ENCODE measurements at regions not wholly inside any gene's neighbourhood (a gene's known extent, or its start where the extent isn't known, plus 50 kb on each side); places are given as distances from the start of the nearest gene placed in this dataset.

DNA sequence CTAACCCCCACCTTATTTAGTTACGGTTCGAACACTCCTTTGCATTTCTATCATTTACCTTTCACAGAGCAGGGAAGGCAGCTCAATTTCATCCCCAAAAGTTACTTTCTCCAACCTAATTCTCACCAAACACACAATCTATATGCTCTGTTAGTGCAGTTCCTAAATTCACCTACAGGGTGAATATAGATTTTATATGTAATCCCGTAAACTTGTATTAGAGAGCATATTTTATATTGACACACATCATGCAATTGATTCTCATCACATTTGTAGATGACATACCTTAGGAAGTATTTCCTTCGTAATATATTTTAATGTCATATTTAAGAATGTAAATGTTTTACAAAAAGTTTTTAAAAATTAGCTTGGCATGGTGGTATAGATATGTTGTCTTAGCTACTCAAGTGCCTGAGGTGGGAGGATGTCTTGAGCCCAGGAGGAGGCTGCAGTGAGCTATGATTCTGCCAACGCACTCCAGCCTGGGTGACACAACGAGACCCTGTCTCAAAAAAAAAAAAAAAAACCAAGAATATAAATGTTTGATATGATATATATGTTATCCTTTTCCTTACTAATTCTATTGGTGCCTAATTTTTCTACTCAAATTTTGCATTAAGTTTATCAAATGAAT lies 57.3 kb upstream of the TNFRSF19 start:
- Histone ChIP-seq H3K4me3 (ENCODE audit: low read depth, low read length) (no peak overlapping the region), H3K27ac (no peak overlapping the region), H3K9me3 (ENCODE audit: severe bottlenecking) (no peaks in the 10 kb centered on the region), H3K36me3 (no peaks in the 10 kb centered on the region), H3K27me3 (ENCODE audit: insufficient read depth, low read depth, severe bottlenecking) (no peaks in the 10 kb centered on the region)
- TF ChIP-seq, protein P1, sequence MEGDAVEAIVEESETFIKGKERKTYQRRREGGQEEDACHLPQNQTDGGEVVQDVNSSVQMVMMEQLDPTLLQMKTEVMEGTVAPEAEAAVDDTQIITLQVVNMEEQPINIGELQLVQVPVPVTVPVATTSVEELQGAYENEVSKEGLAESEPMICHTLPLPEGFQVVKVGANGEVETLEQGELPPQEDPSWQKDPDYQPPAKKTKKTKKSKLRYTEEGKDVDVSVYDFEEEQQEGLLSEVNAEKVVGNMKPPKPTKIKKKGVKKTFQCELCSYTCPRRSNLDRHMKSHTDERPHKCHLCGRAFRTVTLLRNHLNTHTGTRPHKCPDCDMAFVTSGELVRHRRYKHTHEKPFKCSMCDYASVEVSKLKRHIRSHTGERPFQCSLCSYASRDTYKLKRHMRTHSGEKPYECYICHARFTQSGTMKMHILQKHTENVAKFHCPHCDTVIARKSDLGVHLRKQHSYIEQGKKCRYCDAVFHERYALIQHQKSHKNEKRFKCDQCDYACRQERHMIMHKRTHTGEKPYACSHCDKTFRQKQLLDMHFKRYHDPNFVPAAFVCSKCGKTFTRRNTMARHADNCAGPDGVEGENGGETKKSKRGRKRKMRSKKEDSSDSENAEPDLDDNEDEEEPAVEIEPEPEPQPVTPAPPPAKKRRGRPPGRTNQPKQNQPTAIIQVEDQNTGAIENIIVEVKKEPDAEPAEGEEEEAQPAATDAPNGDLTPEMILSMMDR (IDR thresholded peaks at IDR 0.05; ENCODE audit: low read depth, low read length): no peak
- no peak for DNase-seq

DNA sequence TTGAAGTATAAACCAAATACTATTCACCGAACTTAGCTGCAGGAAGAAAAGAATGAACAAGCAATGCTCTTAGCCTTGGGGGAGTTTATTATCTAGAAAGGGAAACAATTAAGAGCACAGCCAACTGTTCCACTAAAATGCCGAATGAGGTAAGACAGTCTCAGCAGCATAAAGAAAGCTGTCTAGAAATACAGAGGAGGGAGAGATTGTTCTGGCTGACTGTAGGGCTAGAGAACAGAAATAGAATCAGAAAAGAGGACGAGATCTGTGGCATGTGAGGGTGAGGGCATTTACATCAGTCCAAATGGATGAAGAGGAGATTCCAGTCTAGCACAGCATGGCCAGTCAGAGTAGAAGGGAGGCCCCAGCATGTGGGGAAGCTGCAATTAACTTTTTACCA lies 56.8 kb upstream of the TNFRSF19 start:
- no peaks in the 10 kb centered on the region for H3K9me3 ChIP-seq (ENCODE audit: severe bottlenecking)

DNA sequence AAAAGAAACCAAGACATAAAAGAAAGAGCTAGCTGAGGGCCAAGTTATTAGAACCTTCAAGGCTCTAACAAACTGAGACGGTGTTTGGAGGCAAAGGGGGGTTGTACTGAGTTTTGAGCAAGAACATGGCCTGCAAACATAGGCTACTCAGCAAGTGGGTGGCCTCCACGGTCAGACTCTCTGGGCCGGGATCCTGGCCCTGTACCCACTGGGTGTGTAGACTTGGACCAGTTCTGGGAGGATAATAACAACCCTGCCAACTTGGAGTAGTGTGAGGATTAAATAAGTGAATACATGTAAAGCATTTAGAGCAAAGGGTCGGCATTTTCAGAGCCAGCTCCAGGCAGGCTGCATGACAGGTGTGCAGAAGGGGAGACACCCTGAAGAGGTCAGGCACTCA lies 56.1 kb upstream of the TNFRSF19 start:
- TF ChIP-seq, protein P1 (IDR thresholded peaks at IDR 0.05; ENCODE audit: low read depth, low read length): no peak
- Histone ChIP-seq H3K27ac (no peak overlapping the region), H3K4me3 (ENCODE audit: low read depth, low read length) (no peak overlapping the region), H3K27me3 (ENCODE audit: insufficient read depth, low read depth, severe bottlenecking) (no peaks in the 10 kb centered on the region), H3K9me3 (ENCODE audit: severe bottlenecking) (no peaks in the 10 kb centered on the region), H3K36me3 (no peaks in the 10 kb centered on the region)
- DNase-seq: no peak

More for the DNA sequence above, 56.8 kb upstream of the TNFRSF19 start:
- Histone ChIP-seq H3K4me3 (ENCODE audit: low read depth, low read length) (no peak overlapping the region), H3K27ac (no peak overlapping the region), H3K27me3 (ENCODE audit: insufficient read depth, low read depth, severe bottlenecking) (no peaks in the 10 kb centered on the region), H3K36me3 (no peaks in the 10 kb centered on the region)
- TF ChIP-seq, protein P1 (IDR thresholded peaks at IDR 0.05; ENCODE audit: low read depth, low read length): no peak
- no peak for DNase-seq

DNA sequence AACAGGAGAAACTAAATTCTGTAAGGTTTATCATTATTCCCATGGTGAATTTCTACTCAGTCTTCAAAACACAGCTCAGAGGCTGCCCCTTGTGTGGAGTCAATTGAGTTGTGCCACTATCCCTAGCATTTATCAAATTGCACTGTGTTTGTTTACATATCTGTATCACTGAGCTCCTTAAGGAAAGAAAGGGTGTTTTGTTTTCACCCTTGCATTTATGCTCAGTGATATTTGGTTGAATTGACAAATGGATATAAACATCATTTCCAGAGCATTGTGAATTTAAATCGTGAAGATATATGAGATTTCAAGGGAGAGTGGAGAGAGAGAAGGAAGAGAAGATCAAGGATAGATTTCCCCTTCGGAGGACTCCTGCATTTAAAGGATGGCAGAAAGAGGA lies 55.1 kb upstream of the TNFRSF19 start:
- TF ChIP-seq, protein P1 (IDR thresholded peaks at IDR 0.05; ENCODE audit: low read depth, low read length): no peak
- H3K4me3 ChIP-seq (ENCODE audit: low read depth, low read length): no peak overlapping the region
- H3K27me3 ChIP-seq (ENCODE audit: insufficient read depth, low read depth, severe bottlenecking): no peaks in the 10 kb centered on the region
- no peaks in the 10 kb centered on the region for H3K9me3 ChIP-seq (ENCODE audit: severe bottlenecking)
- no peak for DNase-seq
- H3K27ac ChIP-seq: no peak overlapping the region
- H3K36me3 ChIP-seq: no peaks in the 10 kb centered on the region

DNA sequence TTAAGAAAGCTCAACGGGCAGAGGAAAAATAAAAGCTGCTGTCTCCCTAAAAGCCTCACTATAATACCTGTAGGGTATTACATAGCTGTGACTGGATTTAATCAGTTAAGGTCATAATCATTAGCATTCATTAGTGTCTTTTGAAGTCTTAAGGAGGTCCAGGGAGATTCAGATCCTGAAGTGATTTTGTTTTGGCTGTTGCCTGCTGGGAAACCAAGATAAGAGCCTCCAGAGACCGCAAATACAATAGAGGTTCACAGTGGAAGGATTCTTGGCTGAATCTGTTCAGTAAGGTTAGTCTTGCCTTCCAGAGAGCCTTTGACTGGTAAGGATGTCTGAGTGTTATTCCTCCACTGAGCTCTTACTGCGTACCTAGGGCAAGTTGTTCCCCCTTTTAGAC lies 54.0 kb upstream of the TNFRSF19 start:
- H3K27ac ChIP-seq: no peak overlapping the region
- no peaks in the 10 kb centered on the region for H3K9me3 ChIP-seq (ENCODE audit: severe bottlenecking)
- no peak overlapping the region for H3K4me3 ChIP-seq (ENCODE audit: low read depth, low read length)
- no peaks in the 10 kb centered on the region for H3K27me3 ChIP-seq (ENCODE audit: insufficient read depth, low read depth, severe bottlenecking)
- H3K36me3 ChIP-seq: no peaks in the 10 kb centered on the region
- DNase-seq: no peak
- TF ChIP-seq, protein P1 (IDR thresholded peaks at IDR 0.05; ENCODE audit: low read depth, low read length): no peak

DNA sequence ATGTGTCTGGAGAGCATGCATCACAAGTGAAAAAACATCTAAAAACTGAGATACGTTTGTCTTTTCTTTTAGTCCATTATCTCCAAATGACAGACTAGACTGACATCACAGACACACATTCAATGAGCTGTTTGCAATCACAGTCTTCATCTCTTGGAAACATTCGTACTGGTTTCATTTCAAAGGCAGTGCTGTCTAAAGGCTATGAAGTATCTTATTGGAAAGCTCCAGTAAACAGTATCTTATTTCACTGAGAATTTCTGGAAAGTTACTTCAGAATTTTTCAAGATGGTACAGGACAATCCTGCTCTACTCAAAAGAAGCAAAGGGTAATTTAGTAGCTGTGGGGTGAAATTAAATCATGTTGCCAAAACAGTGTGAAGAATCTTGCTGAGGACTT lies 53.5 kb upstream of the TNFRSF19 start:
- H3K9me3 ChIP-seq (ENCODE audit: severe bottlenecking): no peaks in the 10 kb centered on the region
- no peak for DNase-seq
- TF ChIP-seq, protein P1 (IDR thresholded peaks at IDR 0.05; ENCODE audit: low read depth, low read length): no peak
- H3K27me3 ChIP-seq (ENCODE audit: insufficient read depth, low read depth, severe bottlenecking): no peaks in the 10 kb centered on the region
- H3K36me3 ChIP-seq: no peaks in the 10 kb centered on the region
- H3K4me3 ChIP-seq (ENCODE audit: low read depth, low read length): no peak overlapping the region
- no peak overlapping the region for H3K27ac ChIP-seq

All from WERI-Rb-1 (cell line).